HG03025 (cell line): ENCODE measurements at regions not wholly inside any gene's neighbourhood (a gene's known extent, or its start where the extent isn't known, plus 50 kb on each side); places are given as distances from the start of the nearest gene placed in this dataset.

Experiments used
- ATAC-seq: cut with Tn5 transposase; IDR thresholded peaks from one replicate; pipeline ENCODE4 v1.9.1; 2021; ENCODE audit warnings: mild to moderate bottlenecking, moderate library complexity; ENCODE audit not compliant: unreplicated experiment, low FRiP score

DNA sequence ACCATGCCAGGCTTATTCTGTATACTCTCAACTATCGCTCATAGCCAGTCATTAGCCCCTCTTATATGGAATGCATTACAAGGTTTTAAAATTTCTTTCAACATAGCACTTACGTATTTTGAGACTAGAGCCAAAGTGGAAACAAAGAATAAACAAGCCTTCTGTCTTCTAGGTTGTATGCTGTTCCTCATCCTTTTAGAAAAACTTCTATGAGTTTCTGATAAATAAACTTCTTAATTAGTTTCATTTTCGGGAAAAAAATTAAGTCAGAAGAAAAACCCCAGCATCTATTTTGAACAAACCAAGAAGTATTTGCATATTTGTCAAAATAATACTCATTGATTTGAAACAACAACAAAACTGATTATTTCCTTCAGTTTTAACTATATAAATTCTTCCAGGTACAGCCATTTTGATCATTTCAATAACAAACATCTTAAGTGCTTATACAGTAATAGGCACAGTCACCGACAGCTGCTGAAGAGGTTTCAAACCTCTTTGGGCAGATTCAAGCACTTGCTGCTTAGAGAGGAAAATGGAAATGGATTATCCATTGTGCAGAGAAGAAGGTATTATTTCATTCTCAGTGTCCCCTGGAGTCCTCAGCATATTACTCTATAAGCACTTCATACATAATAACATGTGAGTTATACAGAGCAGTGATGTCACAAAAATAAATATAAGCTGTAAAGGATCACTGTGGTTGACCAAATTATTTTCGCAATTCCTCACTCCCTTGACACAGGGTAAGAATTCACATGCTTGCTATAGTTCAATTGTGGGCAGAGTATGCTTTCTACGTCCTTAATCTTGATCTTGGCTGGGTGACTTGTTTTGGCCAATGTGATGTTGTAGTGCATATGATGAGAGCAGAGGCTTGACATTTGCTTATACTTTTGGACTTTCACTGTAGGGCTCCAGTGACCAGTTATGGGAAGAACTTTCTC lies 833.8 kb downstream of the TRIB2 start:
- peak; percentile 65 for ATAC-seq

DNA sequence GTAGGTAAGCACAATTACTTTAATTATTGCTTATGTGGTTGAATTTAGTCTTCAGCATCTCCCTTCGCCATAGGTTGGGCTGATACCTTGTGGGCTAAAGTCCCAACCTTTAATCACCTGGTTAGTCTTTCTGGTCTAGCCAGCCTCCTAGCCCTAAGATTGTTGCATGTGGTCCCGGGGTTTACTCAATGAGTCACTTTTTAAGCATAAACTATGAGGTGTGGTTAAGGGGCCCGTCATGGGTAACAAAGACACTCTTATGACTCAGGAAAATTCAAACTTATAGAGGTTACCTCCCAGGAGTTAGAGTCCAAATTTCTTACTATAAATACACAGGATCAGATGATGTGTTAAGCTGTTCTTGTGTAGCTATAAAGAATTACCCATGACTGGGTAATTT lies 841.6 kb downstream of the TRIB2 start:
- no peak for ATAC-seq

DNA sequence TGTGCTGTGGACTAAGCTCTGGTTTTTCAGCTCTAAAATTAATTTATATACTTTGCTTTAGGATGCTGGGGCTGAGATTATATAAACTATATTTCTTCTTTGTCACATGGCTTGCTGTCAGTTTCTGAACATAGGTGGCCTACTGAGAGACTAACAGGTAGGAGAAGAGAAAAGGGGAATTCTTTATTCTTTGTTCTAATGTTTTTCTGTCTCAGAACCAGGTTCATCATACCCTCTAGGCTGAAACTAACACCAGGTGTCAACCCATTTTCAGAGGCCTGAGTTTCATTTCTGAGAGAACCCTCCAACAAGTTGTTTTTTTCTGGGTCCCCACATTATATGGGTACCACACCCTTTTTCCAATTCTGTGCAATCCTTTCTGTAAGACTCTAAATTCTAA lies 843.6 kb downstream of the TRIB2 start:
- ATAC-seq = peak; percentile 97

DNA sequence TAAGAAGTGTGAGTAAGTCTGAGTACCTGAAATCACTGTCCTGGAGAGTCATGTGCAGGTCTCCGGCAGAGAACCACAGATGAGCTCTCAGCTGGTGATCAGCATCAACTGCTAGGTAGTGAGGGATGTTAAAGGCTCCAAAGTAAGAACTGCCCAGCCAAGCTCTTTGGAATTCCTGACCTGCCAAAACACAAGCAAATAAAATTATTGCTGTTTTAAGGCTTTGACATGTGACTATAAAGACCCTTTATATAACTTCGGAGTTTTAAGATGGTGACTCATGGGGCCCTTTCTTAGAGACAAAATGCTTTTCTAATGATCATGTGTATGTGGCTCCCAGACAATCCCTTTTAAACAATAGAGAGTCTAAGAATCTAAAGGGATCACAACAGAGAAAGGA lies 855.7 kb downstream of the TRIB2 start:
- ATAC-seq = no peak

DNA sequence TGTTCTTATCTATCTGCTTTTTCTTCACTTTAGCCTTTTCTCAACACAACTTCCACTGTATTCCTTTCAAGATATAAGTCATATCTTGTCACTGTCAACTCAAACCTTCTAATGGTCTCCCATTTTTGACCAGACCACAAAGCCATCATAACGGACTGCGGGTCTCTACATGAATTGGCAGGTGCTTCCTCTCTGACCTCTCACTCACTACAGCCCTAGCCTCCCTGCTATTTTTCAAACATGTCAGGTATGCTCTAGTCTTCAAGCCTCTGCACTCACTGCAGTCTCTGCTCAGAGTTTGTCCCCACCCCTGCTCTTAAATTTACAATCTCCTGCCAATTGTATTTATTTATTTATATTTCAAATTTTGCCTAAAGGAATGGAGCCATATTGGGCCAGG lies 858.1 kb downstream of the TRIB2 start:
- ATAC-seq = peak; percentile 56

DNA sequence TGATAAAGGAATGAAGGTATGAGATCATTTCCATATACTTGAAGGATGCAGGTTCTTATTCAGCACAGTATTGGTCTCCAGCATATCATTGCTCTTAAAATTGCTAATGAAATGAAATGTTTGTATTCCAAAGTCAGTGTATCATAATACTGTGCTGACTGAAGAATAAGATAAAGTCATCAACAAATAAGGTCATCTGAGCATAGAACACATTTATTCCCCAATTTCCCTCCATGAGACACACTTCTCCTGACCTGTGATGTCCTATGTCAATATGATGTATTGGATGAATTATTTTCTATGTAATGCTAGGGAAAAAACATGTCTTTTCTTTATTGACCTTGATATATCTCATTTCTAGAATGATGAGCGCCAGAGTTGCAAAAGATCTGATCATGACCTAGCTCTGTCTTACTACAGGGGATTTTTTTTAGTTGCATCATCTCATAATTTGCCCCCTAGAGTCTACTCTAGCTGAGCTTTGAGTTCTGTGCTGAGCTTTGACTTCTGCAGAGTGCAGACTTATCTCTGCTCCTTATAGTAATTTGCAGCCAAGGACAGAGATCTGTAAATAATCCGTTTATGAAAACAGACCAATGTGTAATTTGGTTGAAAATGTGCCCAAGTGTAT lies 859.8 kb downstream of the TRIB2 start:
- no peak for ATAC-seq

DNA sequence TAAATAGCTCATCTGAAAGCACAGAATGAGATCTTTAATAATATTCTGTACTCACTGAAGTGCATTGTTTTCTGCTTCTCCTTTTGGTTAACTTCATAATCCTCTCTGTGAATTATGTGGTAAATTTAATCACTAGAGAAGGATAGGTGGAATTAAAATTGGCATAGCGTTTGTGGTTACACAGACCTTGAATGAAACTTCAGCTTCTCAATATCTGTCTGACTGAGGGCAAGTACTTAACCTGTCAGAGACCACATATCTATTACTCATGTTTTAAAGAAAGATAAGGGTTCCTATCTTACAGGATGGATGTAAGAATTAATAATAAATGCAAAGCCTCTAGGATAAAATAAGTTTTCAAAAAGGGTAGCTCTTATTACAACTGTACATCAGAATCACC lies 861.8 kb downstream of the TRIB2 start:
- no peak for ATAC-seq

DNA sequence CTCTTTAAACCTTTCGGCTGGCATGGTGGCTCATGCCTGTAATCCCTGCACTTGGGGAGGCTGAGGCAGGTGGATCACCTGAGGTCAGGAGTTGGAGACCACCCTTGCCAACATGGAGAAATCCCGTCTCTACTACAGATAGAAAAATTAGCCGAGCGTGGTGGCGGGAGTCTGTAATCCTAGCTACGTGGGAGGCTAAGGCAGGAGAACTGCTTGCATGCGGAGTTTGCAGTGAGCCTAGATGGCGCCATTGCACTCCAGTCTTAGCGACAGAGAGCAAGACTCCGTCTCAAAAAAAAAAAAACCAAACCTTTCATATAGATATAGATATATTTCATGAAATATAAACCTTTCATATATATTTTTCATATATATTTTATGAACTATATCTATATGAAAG lies 864.7 kb downstream of the TRIB2 start:
- no peak for ATAC-seq

DNA sequence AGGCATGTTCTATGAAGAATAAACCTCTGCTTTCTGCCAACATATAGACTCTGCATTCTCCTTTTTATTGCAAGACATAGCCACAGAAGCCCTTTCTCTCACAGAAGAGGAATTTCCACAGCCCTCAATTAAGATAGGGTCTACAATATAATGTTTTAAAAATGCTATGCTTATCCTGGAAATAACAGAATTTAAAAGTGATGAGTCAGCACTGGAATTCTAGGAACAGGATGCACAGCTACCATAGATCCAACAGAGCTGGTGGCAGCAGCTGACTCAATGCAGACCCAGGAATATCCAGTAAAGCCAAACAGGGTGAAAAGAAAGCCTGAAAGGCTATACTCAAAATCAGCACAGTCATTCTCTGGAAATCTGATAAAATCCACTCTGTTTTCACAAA lies 866.9 kb downstream of the TRIB2 start:
- no peak for ATAC-seq

DNA sequence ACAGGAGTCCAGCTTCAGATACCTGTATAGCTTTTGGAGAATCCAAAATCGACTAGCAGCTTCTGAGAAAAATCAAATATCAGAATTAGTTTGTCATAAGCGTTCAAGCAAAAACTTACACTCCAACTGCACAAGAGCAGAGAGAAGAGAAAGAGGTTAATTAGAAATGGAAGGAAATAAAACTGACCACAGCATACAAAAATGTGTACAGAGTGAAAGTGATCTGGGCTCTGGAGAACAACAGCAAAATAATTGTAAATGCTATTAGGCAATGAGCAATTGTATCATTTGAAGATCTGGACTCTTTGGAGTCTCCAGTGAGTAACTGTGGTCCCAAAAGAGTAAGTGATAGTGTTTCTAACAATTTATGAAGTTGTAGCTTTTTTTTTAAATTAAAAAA lies 867.3 kb downstream of the TRIB2 start:
- no peak for ATAC-seq

DNA sequence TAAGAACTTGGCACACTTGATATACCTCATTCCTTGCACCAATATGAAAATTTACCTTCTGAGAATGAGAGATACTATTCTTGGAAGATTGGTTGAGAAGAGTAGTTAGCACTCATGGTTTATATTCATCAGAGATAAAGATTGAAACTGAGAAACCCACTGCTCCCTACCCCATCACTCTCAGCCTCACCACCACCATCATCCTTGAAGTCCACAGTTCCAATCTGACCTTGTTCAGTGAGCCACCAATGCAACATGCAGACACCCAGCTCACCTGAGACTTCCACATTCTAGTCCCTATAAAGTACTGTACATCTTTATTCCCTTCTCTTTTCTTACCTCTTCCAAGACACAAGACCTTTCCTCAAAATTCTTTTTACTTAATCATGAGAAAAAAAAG lies 869.0 kb downstream of the TRIB2 start:
- ATAC-seq = no peak

DNA sequence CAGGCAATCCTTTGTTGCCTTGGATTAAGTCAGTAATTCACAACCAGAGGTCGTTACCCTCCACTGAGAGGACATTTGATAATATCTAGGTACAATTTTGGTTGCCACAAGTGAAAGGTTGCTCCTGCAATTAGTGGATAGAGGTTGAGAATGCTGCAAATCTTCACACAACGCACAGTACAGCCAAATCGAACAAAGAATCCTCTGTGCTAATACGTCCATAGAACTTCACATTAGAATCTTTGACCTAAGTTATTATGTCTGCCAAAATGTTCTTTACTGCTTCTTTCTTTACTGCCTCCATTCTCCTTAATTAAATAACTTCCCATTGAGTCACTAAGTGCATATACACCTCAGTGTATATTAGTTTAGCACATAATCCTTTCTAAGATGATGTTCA lies 879.5 kb downstream of the TRIB2 start:
- ATAC-seq = no peak

DNA sequence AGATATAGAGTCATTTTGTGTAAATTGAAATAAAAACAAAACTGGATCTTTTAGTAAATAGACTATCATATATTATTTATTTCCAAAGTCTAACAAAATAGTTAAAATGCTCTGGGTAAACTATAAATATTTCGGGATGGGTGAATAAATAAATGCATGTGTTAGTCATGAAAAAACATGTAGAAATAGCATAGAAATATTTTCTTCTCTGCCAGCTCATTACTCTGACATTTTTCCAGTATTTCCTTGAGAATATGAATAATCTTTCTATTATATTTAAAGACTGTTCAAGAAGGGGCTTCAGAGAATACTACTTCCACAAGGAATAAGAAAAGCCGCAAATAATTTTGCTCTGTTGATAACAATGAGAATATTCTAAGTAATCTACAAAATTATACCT lies 880.4 kb downstream of the TRIB2 start:
- no peak for ATAC-seq

DNA sequence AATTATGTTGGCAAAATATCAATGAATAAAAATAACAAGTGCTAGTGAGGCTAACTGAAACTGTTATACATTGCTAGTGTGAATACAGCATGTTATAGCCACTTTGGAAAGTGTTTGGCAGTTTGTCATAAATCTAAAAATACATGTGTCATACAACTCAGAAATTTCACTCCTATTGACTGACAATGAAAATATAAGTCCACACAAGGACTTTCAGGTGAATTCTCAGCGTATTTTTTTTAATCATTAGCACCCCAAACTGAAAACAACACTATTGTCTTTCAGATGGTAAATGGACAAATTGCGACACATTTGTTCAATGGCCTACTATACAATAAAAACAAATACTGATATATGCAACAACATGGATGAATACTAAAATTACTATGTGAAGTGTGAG lies 884.8 kb downstream of the TRIB2 start:
- no peak for ATAC-seq

DNA sequence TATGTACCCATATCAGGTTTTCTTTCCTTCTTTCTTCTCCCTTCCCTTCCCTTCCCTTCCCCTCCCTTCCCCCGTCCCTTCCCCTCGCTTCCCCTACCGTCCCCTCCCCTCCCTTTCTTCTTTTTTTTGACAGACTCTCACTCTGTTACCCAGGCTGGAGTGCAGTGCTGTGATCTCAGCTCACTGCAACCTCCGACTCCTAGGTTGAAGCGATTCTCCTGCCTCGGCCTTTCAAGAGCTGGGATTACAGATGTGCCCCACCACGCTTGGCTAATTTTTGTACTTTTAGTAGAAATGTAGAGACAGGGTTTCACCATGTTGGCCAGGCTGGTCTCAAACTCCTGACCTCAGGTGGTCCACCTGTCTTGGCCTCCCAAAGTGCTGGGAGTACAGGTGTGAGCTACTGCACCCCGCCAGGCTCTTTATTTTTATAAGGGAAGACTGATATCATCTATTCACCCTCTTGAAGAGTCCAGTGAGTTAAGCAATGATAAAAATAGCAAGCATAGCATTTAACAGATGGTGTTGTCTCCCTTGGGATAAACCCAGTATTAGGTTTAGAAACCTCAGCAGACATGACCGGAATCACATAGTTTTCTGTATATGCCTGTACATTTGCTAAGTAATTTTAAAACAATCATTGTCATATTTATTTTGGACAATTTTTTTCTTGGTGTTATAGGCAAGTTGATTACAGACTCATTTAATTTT lies 888.4 kb downstream of the TRIB2 start:
- ATAC-seq = no peak

DNA sequence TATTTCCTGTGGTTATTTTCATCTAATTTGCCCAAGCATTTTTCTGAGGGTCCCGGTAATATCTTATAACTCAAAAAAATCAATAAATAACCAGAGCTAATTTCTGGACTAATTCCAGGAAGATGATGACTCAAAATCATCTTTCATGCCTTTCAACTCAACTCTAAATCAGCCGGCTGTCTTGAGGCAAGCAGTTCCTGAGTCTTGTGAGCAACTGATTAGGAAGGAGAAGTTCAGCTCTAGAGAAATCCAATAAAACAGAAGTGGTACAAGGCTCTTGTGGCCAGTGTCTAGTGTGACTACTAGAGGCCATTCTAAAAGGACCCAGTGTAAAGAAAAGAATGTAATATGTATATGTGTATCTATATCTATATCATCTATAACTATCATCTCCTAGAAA lies 890.4 kb downstream of the TRIB2 start:
- ATAC-seq = no peak

DNA sequence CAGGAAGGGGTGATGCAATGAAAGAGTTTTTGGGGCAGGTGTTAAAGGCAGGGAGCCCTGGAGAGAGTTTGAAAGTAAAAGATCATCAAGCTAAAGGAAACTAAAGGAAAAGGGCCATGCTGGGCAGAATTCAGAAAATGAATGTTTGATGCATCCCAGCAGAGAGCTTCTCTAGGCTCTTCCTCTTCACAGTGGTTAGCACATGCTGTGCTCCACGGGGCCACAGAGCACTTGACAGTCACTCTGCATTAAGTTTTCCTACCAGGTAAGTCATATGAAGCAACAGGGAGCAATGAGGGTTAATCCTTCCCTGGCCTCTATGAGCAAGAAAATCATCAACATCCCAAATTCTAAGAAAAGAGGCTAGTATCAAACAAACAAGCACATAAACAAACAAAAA lies 895.2 kb downstream of the TRIB2 start:
- no peak for ATAC-seq

DNA sequence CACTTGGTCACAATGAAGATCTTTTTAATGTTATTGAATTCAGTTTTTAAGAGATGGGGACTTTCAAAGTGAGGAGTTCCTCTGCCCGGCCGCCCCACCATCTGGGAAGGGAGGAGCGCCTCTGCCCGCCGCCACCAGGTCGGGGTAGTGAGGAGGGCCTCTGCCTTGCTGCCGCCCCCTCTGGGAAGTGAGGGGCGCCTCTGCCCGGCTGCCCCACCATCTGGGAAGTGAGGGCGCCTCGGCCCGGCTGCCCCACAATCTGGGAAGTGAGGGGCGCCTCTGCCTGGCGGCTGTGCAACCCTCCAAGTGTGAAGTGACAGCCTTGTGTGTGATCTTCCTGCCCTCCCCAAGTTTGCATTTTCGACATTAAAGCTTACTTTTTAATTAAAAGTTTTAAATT lies 899.3 kb downstream of the TRIB2 start:
- ATAC-seq = no peak

DNA sequence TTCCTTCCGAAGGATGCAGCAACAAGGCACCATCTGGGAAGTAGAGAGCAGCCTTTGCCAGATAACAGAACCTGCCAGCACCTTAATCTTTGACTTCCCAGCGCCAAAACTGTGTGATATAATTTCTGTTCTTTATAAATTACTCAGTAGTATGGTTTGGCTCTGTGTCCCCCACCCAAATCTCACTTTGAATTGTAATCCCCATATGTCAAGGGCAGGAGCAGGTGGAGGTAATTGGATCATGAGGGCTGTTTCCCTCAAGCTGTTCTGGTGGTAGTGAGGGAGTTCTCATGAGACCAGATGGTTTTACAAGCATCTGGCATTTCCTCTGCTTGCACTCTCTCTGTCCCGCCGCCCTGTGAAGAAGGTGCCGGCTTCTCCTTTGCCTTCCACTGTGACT lies 899.9 kb downstream of the TRIB2 start:
- no peak for ATAC-seq

DNA sequence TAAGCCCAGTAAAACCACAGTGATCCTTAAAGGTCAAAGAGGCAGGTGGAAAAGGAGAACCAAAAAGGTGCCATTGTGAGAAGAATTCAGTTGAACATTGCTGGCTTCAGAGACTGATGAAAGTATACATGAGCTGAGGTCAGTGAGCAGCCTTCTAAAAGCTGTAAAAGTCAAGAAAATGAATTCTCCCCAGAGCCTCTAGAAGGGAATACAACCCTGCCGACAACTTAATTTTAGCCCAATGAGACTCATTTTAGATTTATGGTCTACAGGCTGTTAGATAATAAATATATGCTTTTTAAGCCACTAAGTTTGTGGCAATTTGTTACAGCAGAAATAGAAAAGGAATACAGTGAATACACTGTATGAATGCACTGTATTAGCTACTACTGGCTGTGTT lies 911.4 kb downstream of the TRIB2 start:
- ATAC-seq = no peak

DNA sequence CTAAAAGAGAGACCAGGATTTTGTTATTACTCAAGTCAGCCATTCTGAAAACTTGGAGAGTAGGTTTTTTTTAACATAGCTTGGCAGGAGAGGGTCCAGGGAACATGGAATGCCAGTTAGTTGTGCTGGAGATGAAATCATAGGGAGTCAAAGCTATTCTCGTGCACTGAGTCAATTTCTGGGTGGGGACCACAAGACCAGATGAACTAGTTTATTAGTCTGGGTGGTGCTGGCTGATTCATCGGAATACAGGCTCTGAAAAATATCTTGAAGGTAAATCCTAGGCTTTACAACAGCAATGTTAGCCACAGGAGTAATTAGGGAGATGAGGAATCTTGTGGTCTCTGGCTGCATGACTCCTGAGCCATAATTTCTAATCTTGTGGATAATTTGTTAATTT lies 921.4 kb downstream of the TRIB2 start:
- no peak for ATAC-seq

DNA sequence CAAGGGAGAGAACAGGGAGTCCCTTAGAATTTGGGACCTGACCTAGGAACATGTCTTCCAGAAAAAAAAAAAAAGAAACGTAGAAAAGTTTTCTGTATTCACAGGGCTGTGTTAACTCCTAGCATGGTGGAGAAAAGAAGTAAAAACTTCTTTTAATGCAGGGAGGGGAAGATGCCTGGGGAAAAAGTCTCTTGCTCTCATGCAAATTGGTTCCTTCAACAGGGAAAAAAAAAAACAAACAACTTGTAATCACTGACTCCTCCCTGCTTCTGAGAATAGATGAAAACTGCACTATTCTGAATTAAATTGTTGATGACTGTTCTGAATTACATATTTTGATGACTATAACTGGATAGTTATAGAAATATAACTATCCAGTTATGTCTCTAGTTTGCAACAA lies 933.2 kb downstream of the TRIB2 start:
- ATAC-seq = no peak
